ENCODE measurements at regions not wholly inside any gene's neighbourhood (a gene's known extent, or its start where the extent isn't known, plus 50 kb on each side); places are given as distances from the start of the nearest gene placed in this dataset.

DNA sequence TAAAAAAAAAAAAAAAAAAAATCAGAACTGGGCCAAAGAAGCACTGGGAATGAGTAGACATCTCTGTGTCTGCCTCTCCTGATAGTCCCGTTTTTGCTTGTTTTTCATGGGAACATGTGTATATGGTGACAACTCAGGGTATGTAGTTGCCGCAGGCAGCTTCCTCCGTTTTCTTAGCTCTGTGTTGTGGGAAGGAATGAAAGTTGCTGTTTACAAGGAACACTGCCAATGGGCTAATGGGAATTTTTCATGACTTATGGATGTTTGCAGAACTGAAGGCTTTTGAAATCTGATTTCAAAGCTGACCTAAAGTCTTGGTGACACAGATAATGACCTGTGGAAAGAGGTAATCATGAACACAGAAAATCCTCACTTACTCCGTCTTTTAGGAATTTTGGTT lies 146.4 kb upstream of the BTG1 start:
- ChIA-PET CTCF (no interaction called here), POLR2A (interaction anchor here (1.4 to 2.8 kb wide), 2 partner anchors 10 to 146 kb away, joined by 5 to 7 read pairs; partner anchors contain the start of gene BTG1)
- TF ChIP-seq, protein P1, sequence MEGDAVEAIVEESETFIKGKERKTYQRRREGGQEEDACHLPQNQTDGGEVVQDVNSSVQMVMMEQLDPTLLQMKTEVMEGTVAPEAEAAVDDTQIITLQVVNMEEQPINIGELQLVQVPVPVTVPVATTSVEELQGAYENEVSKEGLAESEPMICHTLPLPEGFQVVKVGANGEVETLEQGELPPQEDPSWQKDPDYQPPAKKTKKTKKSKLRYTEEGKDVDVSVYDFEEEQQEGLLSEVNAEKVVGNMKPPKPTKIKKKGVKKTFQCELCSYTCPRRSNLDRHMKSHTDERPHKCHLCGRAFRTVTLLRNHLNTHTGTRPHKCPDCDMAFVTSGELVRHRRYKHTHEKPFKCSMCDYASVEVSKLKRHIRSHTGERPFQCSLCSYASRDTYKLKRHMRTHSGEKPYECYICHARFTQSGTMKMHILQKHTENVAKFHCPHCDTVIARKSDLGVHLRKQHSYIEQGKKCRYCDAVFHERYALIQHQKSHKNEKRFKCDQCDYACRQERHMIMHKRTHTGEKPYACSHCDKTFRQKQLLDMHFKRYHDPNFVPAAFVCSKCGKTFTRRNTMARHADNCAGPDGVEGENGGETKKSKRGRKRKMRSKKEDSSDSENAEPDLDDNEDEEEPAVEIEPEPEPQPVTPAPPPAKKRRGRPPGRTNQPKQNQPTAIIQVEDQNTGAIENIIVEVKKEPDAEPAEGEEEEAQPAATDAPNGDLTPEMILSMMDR (IDR thresholded peaks at IDR 0.05; ENCODE audit: unreplicated experiment): no peak
- Mint-ChIP-seq H3K27me3 (ENCODE audit: insufficient read depth, unreplicated experiment) (no peaks in the 10 kb centered on the region), H3K9me3 (ENCODE audit: unreplicated experiment) (no peaks in the 10 kb centered on the region), H3K4me1 (ENCODE audit: insufficient read depth, unreplicated experiment) (peaks cover 11% of the 10 kb centered on the region), H3K4me3 (ENCODE audit: unreplicated experiment) (no peak overlapping the region), H3K36me3 (ENCODE audit: insufficient read depth, unreplicated experiment) (no peaks in the 10 kb centered on the region), H3K27ac (ENCODE audit: low read depth, unreplicated experiment) (no peak overlapping the region)
- intact Hi-C loops (cut with micrococcal nuclease): no loop called here
- no TSS peak for BruUV-seq (replicated peaks)
- no peak for DNase-seq (ENCODE audit: unreplicated experiment)

DNA sequence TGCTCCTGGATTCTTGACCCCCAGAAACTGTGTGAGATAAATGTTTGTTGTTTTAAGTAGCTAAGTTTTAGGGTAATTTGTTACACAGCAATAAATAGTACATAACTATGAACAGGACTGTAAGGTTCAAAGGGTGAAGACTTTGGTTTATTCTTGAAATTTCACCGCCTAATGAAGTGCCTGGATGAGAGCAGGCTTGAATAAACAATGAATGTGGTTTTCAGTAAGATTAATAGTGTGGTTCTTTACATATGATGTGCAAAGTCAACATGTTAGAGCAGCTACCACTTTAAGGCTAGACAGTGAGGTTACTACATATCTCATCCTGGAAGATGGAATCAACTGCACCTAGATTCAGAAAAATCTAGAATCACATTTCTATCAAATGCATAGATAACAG lies 145.2 kb upstream of the BTG1 start:
- TF ChIP-seq, protein P1 (IDR thresholded peaks at IDR 0.05; ENCODE audit: unreplicated experiment): no peak
- H3K27me3 Mint-ChIP-seq (ENCODE audit: insufficient read depth, unreplicated experiment): no peaks in the 10 kb centered on the region
- POLR2A ChIA-PET: interaction anchor here (0.5 to 2.8 kb wide), 2 partner anchors 21 to 145 kb away, joined by 4 to 7 read pairs; partner anchors contain the start of gene BTG1

DNA sequence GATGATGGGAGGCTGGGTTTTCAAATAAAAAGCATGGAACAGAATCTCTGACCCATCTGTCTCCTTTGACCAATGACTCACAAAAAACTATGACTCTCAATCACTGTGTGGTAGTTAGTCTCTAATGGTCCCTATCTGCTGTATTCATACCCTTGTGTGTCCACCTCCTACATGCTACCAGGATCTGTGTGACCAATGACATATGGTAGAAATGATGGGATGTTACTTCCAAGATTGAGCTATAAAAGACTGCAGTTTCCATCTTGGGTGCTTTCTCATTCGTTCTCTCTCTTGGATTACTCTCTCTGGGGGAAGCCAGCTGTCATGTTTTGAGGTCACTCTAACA lies 144.7 kb upstream of the BTG1 start:
- no peak for DNase-seq (ENCODE audit: unreplicated experiment)
- BruUV-seq (replicated peaks): no TSS peak
- H3K4me3 Mint-ChIP-seq (ENCODE audit: unreplicated experiment): no peak overlapping the region
- no peaks in the 10 kb centered on the region for H3K36me3 Mint-ChIP-seq (ENCODE audit: insufficient read depth, unreplicated experiment)
- ChIA-PET CTCF (no interaction called here), POLR2A (interaction anchor here (2.8 kb wide), 1 partner anchor 144 kb away, joined by 7 read pairs; the partner anchor contains the start of gene BTG1)
- intact Hi-C loops (cut with micrococcal nuclease): no loop called here
- TF ChIP-seq, protein P1 (IDR thresholded peaks at IDR 0.05; ENCODE audit: unreplicated experiment): no peak
- H3K27me3 Mint-ChIP-seq (ENCODE audit: insufficient read depth, unreplicated experiment): no peaks in the 10 kb centered on the region
- H3K4me1 Mint-ChIP-seq (ENCODE audit: insufficient read depth, unreplicated experiment): peaks cover 11% of the 10 kb centered on the region
- no peaks in the 10 kb centered on the region for H3K9me3 Mint-ChIP-seq (ENCODE audit: unreplicated experiment)
- H3K27ac Mint-ChIP-seq (ENCODE audit: low read depth, unreplicated experiment): no peak overlapping the region

More for the DNA sequence above, 145.2 kb upstream of the BTG1 start:
- Mint-ChIP-seq H3K27ac (ENCODE audit: low read depth, unreplicated experiment) (no peak overlapping the region), H3K4me1 (ENCODE audit: insufficient read depth, unreplicated experiment) (peaks cover 11% of the 10 kb centered on the region), H3K9me3 (ENCODE audit: unreplicated experiment) (no peaks in the 10 kb centered on the region), H3K36me3 (ENCODE audit: insufficient read depth, unreplicated experiment) (no peaks in the 10 kb centered on the region), H3K4me3 (ENCODE audit: unreplicated experiment) (no peak overlapping the region)
- no TSS peak for BruUV-seq (replicated peaks)
- intact Hi-C loops (cut with micrococcal nuclease): no loop called here
- no peak for DNase-seq (ENCODE audit: unreplicated experiment)
- CTCF ChIA-PET: interaction anchor here (1.0 kb wide), 1 partner anchor 24 kb away, joined by 3 read pairs; no protein-coding TSS in a partner anchor

DNA sequence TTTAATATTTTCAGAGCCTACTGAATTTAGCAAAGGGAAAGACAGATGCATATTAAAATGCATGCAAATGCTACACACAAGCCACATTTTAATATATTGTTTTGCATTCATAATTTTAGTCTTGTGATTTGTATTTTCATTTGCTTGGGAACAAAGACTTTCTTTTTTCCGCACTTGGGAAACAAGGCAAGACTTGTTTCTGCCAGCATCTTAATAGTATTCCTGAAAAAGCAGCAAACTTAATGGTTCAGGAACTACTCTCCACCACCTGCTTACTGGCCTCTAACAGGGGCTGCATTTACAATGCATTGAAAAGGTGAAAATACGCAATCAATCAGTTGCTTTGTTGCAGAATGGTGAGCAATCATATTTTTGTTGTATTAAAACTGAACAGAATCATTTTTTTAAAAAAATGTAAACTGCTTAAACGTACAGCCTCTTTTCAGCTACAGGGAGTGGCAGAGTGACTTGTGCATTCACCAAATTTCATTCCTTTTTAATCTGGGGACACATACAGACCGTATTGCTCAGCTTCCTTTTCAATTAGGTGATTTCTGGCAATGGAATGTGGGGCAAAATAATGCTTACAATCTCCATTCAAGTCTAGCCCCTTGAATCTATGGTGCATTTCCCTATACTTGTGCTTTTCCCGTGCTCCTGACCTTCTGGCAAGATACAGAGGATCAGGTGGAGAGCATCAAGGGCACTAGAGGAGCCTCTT lies 144.1 kb upstream of the BTG1 start:
- ChIA-PET CTCF (no interaction called here), POLR2A (interaction anchor here (2.8 kb wide), 1 partner anchor 144 kb away, joined by 7 read pairs; the partner anchor contains the start of gene BTG1)
- BruUV-seq (replicated peaks): no TSS peak
- Mint-ChIP-seq H3K27me3 (ENCODE audit: insufficient read depth, unreplicated experiment) (no peaks in the 10 kb centered on the region), H3K36me3 (ENCODE audit: insufficient read depth, unreplicated experiment) (no peaks in the 10 kb centered on the region), H3K4me3 (ENCODE audit: unreplicated experiment) (no peak overlapping the region), H3K9me3 (ENCODE audit: unreplicated experiment) (no peaks in the 10 kb centered on the region), H3K4me1 (ENCODE audit: insufficient read depth, unreplicated experiment) (peaks cover 11% of the 10 kb centered on the region), H3K27ac (ENCODE audit: low read depth, unreplicated experiment) (no peak overlapping the region)
- TF ChIP-seq, protein P1 (IDR thresholded peaks at IDR 0.05; ENCODE audit: unreplicated experiment): no peak
- no peak for DNase-seq (ENCODE audit: unreplicated experiment)
- intact Hi-C loops (cut with micrococcal nuclease): no loop called here

Measured in MCF 10A (cell line).